ENCODE measurements at regions not wholly inside any gene's neighbourhood (a gene's known extent, or its start where the extent isn't known, plus 50 kb on each side); places are given as distances from the start of the nearest gene placed in this dataset.
A peak's percentile ranks its signal among the peaks of the same experiment; 100 is the strongest.

- Histone ChIP-seq H4K20me1 (ENCODE audit: insufficient read depth, poor library complexity, severe bottlenecking) (no peaks in the 10 kb centered on the region), H3K79me2 (no peaks in the 10 kb centered on the region), H3K4me1 (ENCODE audit: insufficient read depth) (peaks cover 14% of the 10 kb centered on the region), H3K9me3 (ENCODE audit: low read depth) (no peaks in the 10 kb centered on the region), H2AFZ (no peak overlapping the region), H3K9me2 (replicated peaks; ENCODE audit: insufficient read depth) (no peaks in the 10 kb centered on the region), H3K4me3 (no peak overlapping the region), H3K4me2 (peak overlapping the region; percentile 58), H3K27ac (peak overlapping the region; percentile 75), H3K27me3 (no peaks in the 10 kb centered on the region), H3K36me3 (replicated peaks; ENCODE audit: insufficient read depth, low read depth) (no peaks in the 10 kb centered on the region)
- WGBS (ENCODE audit: low lambda C conversion rate, missing lambda C conversion rate), result 82% methylated on average over 4 of the region's 4 CpGs
- DNase-seq (ENCODE audit: low spot score), result no peak
- no peak for TF ChIP-seq EZH2phosphoT487 (IDR thresholded peaks at IDR 0.05; ENCODE audit: low read depth, severe bottlenecking, unreplicated experiment)
- TF ChIP-seq CTCF (IDR thresholded peaks at IDR 0.05; ENCODE audit: poor library complexity), result no peak
- TF ChIP-seq EZH2 (IDR thresholded peaks at IDR 0.05; ENCODE audit: borderline replicate concordance), result no peak
Measured at GRCh38 chr11:47918882-47919495, 61.4 kb upstream of the PTPRJ start.

DNA sequence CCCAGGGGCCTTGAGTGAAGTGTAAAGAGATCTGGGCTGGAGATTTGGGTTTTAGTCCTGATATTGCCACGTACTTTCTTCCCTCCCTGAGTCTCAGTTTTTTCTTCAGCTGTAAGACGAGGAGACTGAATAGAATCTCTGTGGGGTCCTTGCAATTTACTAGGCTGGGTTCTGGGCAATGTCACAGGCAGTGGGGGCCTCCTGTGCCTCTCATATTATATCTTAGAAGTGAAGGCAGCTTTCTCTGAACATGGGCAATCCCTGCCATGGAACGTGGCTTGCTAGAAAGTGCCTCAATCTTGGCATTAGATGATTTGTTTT lies 62.0 kb upstream of the PTPRJ start:
- peaks cover 14% of the 10 kb centered on the region for H3K4me1 ChIP-seq (ENCODE audit: insufficient read depth)
- H3K79me2 ChIP-seq, result no peaks in the 10 kb centered on the region
- no peak for TF ChIP-seq EZH2 (IDR thresholded peaks at IDR 0.05; ENCODE audit: borderline replicate concordance)
- TF ChIP-seq CTCF (IDR thresholded peaks at IDR 0.05; ENCODE audit: poor library complexity), result no peak
- no peak for TF ChIP-seq EZH2phosphoT487 (IDR thresholded peaks at IDR 0.05; ENCODE audit: low read depth, severe bottlenecking, unreplicated experiment)
- DNase-seq (ENCODE audit: low spot score), result no peak
- H2AFZ ChIP-seq, result peak overlapping the region; percentile 11
- H3K27me3 ChIP-seq, result no peaks in the 10 kb centered on the region
- H4K20me1 ChIP-seq (ENCODE audit: insufficient read depth, poor library complexity, severe bottlenecking), result no peaks in the 10 kb centered on the region
- H3K4me3 ChIP-seq, result no peak overlapping the region
- WGBS (ENCODE audit: low lambda C conversion rate, missing lambda C conversion rate), result 38% methylated on average over 3 of the region's 3 CpGs
- H3K4me2 ChIP-seq, result peak overlapping the region; percentile 58
- no peaks in the 10 kb centered on the region for H3K9me2 ChIP-seq (replicated peaks; ENCODE audit: insufficient read depth)
- H3K27ac ChIP-seq, result peak overlapping the region; percentile 75
- H3K36me3 ChIP-seq (replicated peaks; ENCODE audit: insufficient read depth, low read depth), result no peaks in the 10 kb centered on the region
- H3K9me3 ChIP-seq (ENCODE audit: low read depth), result no peaks in the 10 kb centered on the region

DNA sequence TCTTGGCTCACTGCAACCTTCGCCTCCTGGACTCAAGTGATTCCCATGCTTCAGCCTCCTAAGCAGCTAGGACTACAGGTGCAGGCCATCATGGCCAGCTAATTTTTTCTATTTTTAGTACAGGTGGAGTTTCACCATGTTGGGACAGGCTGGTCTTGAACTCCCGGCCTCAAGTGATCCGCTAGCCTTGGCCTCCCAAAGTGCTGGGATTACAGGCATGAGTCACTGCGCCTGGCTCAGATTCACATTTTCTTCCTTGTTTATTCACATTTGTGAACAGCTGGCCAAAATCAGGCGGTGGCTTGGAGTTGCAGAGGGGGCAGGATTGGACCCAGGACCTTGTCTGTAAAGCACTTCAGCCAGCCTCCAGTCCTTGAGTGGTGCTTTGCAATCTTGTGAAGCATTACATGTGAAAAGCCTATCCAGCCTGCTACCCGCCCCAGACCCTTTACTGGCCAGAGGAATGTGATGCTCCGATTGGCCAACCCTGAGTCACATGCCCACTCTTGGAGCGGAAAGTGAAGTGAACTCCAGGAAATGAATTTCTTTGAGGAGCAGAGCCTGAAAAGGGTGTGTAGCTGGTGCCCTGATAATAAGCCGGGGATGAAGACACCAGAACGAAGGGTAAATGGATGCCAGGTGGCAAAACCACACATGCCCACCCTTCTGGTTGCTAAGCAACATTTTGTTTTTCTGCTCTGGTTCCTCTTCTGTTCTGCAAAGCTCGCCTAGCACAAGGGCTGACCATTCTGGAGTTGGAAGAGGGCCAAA lies 62.6 kb upstream of the PTPRJ start:
- no peaks in the 10 kb centered on the region for H3K79me2 ChIP-seq
- peaks cover 14% of the 10 kb centered on the region for H3K4me1 ChIP-seq (ENCODE audit: insufficient read depth)
- TF ChIP-seq EZH2phosphoT487 (IDR thresholded peaks at IDR 0.05; ENCODE audit: low read depth, severe bottlenecking, unreplicated experiment) (no peak), EZH2 (IDR thresholded peaks at IDR 0.05; ENCODE audit: borderline replicate concordance) (no peak), CTCF (IDR thresholded peaks at IDR 0.05; ENCODE audit: poor library complexity) (no peak)
- DNase-seq (ENCODE audit: low spot score), result peak; percentile 80
- H3K9me3 ChIP-seq (ENCODE audit: low read depth), result no peaks in the 10 kb centered on the region
- peak overlapping the region; percentile 58 for H3K4me2 ChIP-seq
- H3K9me2 ChIP-seq (replicated peaks; ENCODE audit: insufficient read depth), result no peaks in the 10 kb centered on the region
- H3K27me3 ChIP-seq, result no peaks in the 10 kb centered on the region
- peak overlapping the region; percentile 11 for H2AFZ ChIP-seq
- no peak overlapping the region for H3K4me3 ChIP-seq
- peak overlapping the region; percentile 75 for H3K27ac ChIP-seq
- WGBS (ENCODE audit: low lambda C conversion rate, missing lambda C conversion rate), result 67% methylated on average over 11 of the region's 11 CpGs
- no peaks in the 10 kb centered on the region for H4K20me1 ChIP-seq (ENCODE audit: insufficient read depth, poor library complexity, severe bottlenecking)
- H3K36me3 ChIP-seq (replicated peaks; ENCODE audit: insufficient read depth, low read depth), result no peaks in the 10 kb centered on the region

Measured in hepatocyte (in vitro differentiated cells).